SHP77 (cell line): ENCODE measurements at regions not wholly inside any gene's neighbourhood (a gene's known extent, or its start where the extent isn't known, plus 50 kb on each side); places are given as distances from the start of the nearest gene placed in this dataset.

Experiments used
- DNase-seq, 2 experiments: peaks; one replicate each; lab custom pipeline; 2025; lab: John Stamatoyannopoulos, UW

- no peak for DNase-seq
Observed at GRCh38 chr20:60512443-60512842, 554.2 kb downstream of the CDH26 start.

GRCh38 chr20:60513141-60513540 is 554.9 kb downstream of the CDH26 start:
- DNase-seq = no peak

- DNase-seq = no peak
Observed at GRCh38 chr20:60516442-60516841, 558.2 kb downstream of the CDH26 start.

- no peak for DNase-seq
Observed at GRCh38 chr20:60518022-60518421, 559.8 kb downstream of the CDH26 start.

GRCh38 chr20:60525397-60525796 is 567.2 kb downstream of the CDH26 start:
- DNase-seq = no peak

- DNase-seq = no peak
Observed at GRCh38 chr20:60527656-60528055, 569.4 kb downstream of the CDH26 start.

- no peak for DNase-seq
Observed at GRCh38 chr20:60528141-60528540, 569.9 kb downstream of the CDH26 start.

- DNase-seq = no peak
Observed at GRCh38 chr20:60529149-60529548, 570.9 kb downstream of the CDH26 start.

GRCh38 chr20:60535211-60535610 is 577.0 kb downstream of the CDH26 start:
- DNase-seq = no peak

GRCh38 chr20:60540591-60540990 is 582.4 kb downstream of the CDH26 start:
- DNase-seq = peak; percentile 23 to 40

- peak; percentile 88 to 89 for DNase-seq
Observed at GRCh38 chr20:60541991-60542390, 583.8 kb downstream of the CDH26 start.

GRCh38 chr20:60543598-60543997 is 585.4 kb downstream of the CDH26 start:
- no peak for DNase-seq

- no peak for DNase-seq
Observed at GRCh38 chr20:60553095-60553494, 594.9 kb downstream of the CDH26 start.

- DNase-seq = peak; percentile 46 to 60
Observed at GRCh38 chr20:60558486-60558885, 600.3 kb downstream of the CDH26 start.

- DNase-seq = peak; percentile 60 to 73
Observed at GRCh38 chr20:60559462-60559861, 601.2 kb downstream of the CDH26 start.

- no peak for DNase-seq
Observed at GRCh38 chr20:60561052-60561451, 602.8 kb downstream of the CDH26 start.

GRCh38 chr20:60565083-60565482 is 606.9 kb downstream of the CDH26 start:
- DNase-seq = no peak

- no peak for DNase-seq
Observed at GRCh38 chr20:60565551-60565950, 607.3 kb downstream of the CDH26 start.

- DNase-seq = no peak
Observed at GRCh38 chr20:60569116-60569515, 610.9 kb downstream of the CDH26 start.

GRCh38 chr20:60570481-60571277 is 612.5 kb downstream of the CDH26 start:
- DNase-seq = peak; percentile 61 to 64

- no peak for DNase-seq
Observed at GRCh38 chr20:60573003-60573680, 614.9 kb downstream of the CDH26 start.

- no peak for DNase-seq
Observed at GRCh38 chr20:60576236-60576635, 618.0 kb downstream of the CDH26 start.

GRCh38 chr20:60579941-60580515 is 621.8 kb downstream of the CDH26 start:
- DNase-seq = no peak
